AG10803 (cell line): ENCODE measurements at regions not wholly inside any gene's neighbourhood (a gene's known extent, or its start where the extent isn't known, plus 50 kb on each side); places are given as distances from the start of the nearest gene placed in this dataset.

ENCODE experiments used
- DNase-seq: peaks from one replicate; pipeline ENCODE4 v3.0.0; 2010; ENCODE audit warnings: low read depth
- H3K4me3 ChIP-seq: 2 replicates; pipeline ENCODE4 v1.5.1; 2011; ENCODE audit warnings: mild to moderate bottlenecking, low read length, control low read depth
- TF ChIP-seq, protein P1 (sequence below): conservative IDR thresholded peaks from 2 replicates; pipeline ENCODE4 v1.5.1; 2011; ENCODE audit warnings: mild to moderate bottlenecking, low read length, control low read depth, inconsistent platforms

DNA sequence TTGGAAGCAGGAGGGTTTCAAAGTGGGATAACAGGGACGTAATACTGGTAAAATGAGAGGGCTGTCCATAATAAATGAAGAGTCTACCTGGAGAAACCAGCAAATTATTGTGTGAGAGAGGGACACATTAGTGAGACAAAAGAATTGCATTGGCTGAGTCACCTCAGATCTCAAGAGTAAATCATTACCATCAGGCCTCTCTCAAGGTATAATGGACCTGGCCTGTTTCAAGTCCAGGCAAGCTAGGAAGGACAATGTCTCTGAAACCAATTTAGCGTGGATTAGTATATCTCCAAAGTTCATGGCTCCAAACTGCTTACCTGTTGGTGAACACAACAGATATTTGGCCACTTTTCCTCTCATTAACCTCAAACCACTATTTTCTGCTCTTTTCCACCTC is 471.4 kb downstream of the CMPK2 start:
- TF ChIP-seq, protein P1, sequence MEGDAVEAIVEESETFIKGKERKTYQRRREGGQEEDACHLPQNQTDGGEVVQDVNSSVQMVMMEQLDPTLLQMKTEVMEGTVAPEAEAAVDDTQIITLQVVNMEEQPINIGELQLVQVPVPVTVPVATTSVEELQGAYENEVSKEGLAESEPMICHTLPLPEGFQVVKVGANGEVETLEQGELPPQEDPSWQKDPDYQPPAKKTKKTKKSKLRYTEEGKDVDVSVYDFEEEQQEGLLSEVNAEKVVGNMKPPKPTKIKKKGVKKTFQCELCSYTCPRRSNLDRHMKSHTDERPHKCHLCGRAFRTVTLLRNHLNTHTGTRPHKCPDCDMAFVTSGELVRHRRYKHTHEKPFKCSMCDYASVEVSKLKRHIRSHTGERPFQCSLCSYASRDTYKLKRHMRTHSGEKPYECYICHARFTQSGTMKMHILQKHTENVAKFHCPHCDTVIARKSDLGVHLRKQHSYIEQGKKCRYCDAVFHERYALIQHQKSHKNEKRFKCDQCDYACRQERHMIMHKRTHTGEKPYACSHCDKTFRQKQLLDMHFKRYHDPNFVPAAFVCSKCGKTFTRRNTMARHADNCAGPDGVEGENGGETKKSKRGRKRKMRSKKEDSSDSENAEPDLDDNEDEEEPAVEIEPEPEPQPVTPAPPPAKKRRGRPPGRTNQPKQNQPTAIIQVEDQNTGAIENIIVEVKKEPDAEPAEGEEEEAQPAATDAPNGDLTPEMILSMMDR, result no peak
- no peak for DNase-seq
- no peak overlapping the region for H3K4me3 ChIP-seq

DNA sequence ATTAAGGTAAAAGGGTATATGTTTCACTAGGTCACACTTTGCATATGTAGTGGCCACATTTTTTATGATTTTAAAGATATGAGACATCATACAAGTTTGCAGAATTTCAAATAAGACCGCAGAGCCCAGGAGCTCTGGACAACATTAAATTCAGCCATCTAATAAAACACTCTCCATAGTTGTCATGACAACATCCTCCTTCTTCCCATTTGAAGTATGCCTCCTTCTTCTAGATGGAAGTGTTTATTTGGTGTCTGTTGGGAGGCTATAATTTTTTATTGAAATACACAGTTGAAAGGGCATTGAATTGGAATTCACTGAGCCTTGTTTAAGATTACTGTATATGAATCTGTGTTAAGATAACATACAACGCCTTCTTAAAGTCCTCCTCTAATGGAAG is 467.3 kb downstream of the CMPK2 start:
- DNase-seq, result no peak
- TF ChIP-seq, protein P1, result no peak
- no peak overlapping the region for H3K4me3 ChIP-seq

DNA sequence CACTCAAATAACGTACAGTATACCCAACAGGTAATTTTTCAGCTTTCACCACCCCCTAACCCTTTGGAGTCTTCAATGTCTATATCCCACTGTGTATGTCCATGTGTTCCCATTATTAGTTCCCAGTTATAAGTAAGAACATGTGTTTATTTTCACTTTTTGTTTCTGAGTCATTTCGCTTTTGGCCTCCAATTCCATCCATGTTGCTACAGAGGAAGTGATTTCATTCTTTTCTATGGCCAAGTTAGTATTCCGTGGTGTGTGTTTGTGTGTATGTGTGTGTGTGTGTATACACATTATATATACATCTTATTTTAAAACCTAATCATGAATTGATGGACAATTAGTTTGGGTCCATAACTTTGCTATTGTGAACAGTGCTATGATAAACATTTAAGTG is 464.4 kb downstream of the CMPK2 start:
- TF ChIP-seq, protein P1, result no peak
- peak; percentile 6 for DNase-seq
- H3K4me3 ChIP-seq, result no peak overlapping the region

DNA sequence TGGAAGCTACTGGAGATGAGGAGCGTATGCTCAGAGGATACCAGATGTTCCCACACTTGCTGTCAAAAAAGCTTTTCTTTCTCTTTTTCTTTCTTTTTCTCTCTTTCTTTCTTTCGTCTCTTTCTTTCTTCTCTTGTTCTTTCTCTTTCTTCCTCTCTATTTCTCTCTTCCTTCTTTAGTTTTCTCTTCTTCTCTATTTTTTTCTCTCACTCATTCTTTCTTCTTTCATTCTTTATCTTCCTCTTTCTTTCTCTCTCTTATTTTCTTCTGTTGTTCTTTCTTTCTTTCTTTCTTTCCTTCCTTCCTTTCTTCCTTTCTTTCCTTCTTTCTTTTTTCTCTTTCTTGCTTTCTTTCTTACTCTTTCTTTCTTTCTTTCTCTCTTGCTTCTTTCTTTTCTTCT is 457.6 kb downstream of the CMPK2 start:
- no peak overlapping the region for H3K4me3 ChIP-seq
- TF ChIP-seq, protein P1, result no peak

DNA sequence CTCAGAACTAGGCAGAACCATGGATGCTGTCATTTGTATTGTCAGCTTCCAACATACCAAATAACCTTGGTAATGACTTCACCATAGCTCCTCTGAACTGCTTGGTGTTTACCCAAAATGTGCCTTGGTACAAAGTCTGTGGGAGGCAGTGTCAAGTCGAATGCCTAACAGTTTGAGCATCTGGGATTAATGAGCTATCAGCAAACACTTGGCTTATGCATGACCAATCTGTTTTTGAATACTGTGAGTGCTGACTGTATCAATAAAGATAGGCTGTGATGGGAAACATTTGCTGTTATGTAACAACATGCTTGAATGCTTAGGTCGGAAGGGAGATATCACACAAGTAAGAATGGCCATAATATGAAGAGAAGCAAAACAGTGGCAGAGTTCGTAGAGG is 455.4 kb downstream of the CMPK2 start:
- TF ChIP-seq, protein P1, result no peak

More for the DNA sequence above, 457.6 kb downstream of the CMPK2 start:
- no peak for DNase-seq

DNA sequence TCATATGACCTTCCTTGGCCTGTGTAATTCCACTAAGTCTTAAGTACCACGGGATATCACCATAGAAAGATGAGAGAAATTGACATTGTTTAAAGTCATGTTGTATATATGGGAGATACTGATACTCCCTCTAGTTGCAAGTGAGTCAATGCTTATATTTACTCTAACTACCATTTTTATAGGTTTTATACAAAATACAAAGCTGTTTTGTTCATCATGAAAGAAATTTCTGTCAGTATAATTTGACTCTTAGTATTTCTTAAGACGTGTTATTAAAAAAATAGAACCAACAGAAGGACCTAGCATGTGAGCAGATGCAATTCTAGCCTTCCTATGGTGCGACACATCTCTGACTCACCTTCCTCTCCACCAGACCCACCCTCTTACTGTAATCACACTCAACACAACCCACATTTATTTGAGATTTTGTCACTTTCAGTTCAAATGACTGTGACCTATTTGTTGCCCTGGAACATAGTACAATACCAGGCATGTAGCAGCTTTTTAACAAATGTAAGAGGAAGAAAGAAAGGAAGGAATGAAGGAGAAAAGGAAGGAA is 453.1 kb downstream of the CMPK2 start:
- peak; percentile 26 for DNase-seq
- TF ChIP-seq, protein P1, result no peak
- H3K4me3 ChIP-seq, result no peak overlapping the region

More for the DNA sequence above, 455.4 kb downstream of the CMPK2 start:
- DNase-seq, result peak; percentile 8
- H3K4me3 ChIP-seq, result no peak overlapping the region

DNA sequence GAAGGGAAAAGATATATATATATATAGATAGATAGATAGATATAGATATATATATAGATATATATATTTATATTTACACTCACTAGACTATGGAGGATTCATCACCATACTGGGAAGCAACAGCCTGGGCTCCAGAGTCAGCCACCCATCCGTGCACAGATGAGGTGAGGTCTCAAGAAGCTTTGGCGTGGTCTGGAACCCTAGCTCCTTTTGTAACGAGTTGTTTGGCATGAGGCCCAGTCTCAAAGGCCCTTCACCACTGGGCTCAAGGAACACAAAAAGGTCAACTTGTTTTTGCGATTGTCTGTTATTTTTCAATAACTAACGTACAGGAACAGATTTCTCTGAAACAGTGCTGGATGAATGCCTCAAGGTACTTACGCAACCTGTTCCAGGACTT is 448.7 kb downstream of the CMPK2 start:
- TF ChIP-seq, protein P1, result no peak
- H3K4me3 ChIP-seq, result no peak overlapping the region
- no peak for DNase-seq
